HEK293 (cell line): ENCODE measurements at regions not wholly inside any gene's neighbourhood (a gene's known extent, or its start where the extent isn't known, plus 50 kb on each side); places are given as distances from the start of the nearest gene placed in this dataset.

ENCODE experiments used
- CTCF ChIA-PET: fragments of 350-600 bp; formaldehyde crosslinking; extraction: SDS; loops from one replicate; lab custom pipeline; 2021; ENCODE audit warnings: antibody characterized with exemption; lab: Yijun Ruan, JAX
- POLR2A ChIA-PET: fragments of 300-600 bp; formaldehyde crosslinking; extraction: SDS; loops from one replicate; lab custom pipeline; 2020; ENCODE audit warnings: antibody characterized with exemption, inconsistent platforms; lab: Yijun Ruan, JAX
- H3K27ac ChIP-seq: fragments of 200-500 bp; sonication (Bioruptor generic); 2 replicates; pipeline ENCODE4 v1.5.1; 2014; ENCODE audit warnings: low read depth, low read length, control low read depth, inconsistent platforms; ENCODE audit errors: extremely low read depth
- H3K36me3 ChIP-seq, 2 experiments: fragments of 200-500 bp in 1 of 2; sonication (Bioruptor generic) in 1 of 2; 1 replicate in 1 of 2; 2 replicates in 1 of 2; pipeline ENCODE4 v1.5.1; 2014 to 2017; ENCODE audit warnings: inconsistent platforms in 2 of 2, low read length in 2 of 2; ENCODE audit not compliant: control insufficient read depth in 2 of 2, insufficient read depth in 1 of 2
- H3K4me1 ChIP-seq: fragments of 200-500 bp; sonication (Bioruptor generic); 2 replicates; pipeline ENCODE4 v1.5.1; 2014; ENCODE audit warnings: mild to moderate bottlenecking, low read length, inconsistent platforms; ENCODE audit not compliant: control insufficient read depth, insufficient read depth
- H3K4me3 ChIP-seq: 2 replicates; pipeline ENCODE4 v1.5.1; 2011; ENCODE audit warnings: low read depth, mild to moderate bottlenecking, control low read depth, low read length, moderate library complexity
- H3K9me3 ChIP-seq: fragments of 200-500 bp; sonication (Bioruptor generic); 2 replicates; pipeline ENCODE4 v1.5.1; 2014; ENCODE audit warnings: low read depth, low read length, inconsistent platforms; ENCODE audit not compliant: control insufficient read depth, insufficient read depth
- EGR2 ChIP-seq: fragments of 450-650 bp; formaldehyde crosslinking; IDR thresholded peaks from 2 replicates; pipeline ENCODE4 v1.5.1; 2016; ENCODE audit warnings: low read depth, missing biosample characterization, missing genetic modification characterization
- FEZF1 ChIP-seq: fragments of 450-650 bp; formaldehyde crosslinking; IDR thresholded peaks from 2 replicates; pipeline ENCODE4 v1.5.1; 2016; ENCODE audit warnings: missing biosample characterization, missing genetic modification characterization
- MZF1 ChIP-seq: fragments of 450-650 bp; formaldehyde crosslinking; IDR thresholded peaks from 2 replicates; pipeline ENCODE4 v1.5.1; 2017; ENCODE audit warnings: missing biosample characterization, missing genetic modification characterization, borderline replicate concordance
- OSR2 ChIP-seq: fragments of 450-650 bp; formaldehyde crosslinking; IDR thresholded peaks from 2 replicates; pipeline ENCODE4 v1.5.1; 2016; ENCODE audit warnings: missing biosample characterization, missing genetic modification characterization
- OVOL3 ChIP-seq: fragments of 450-650 bp; formaldehyde crosslinking; IDR thresholded peaks from 2 replicates; pipeline ENCODE4 v1.5.1; 2016; ENCODE audit warnings: missing biosample characterization, missing genetic modification characterization
- PRDM1 ChIP-seq: fragments of 450-650 bp; formaldehyde crosslinking; IDR thresholded peaks from 2 replicates; pipeline ENCODE4; 2016; ENCODE audit warnings: missing biosample characterization, missing genetic modification characterization
- ZBTB17 ChIP-seq: fragments of 450-650 bp; formaldehyde crosslinking; IDR thresholded peaks from 2 replicates; pipeline ENCODE4 v1.5.1; 2016; ENCODE audit warnings: missing biosample characterization, missing genetic modification characterization
- ZNF10 ChIP-seq: fragments of 450-650 bp; formaldehyde crosslinking; IDR thresholded peaks from 2 replicates; pipeline ENCODE4 v1.5.1; 2017; ENCODE audit warnings: missing biosample characterization, missing genetic modification characterization
- ZNF169 ChIP-seq: fragments of 450-650 bp; formaldehyde crosslinking; IDR thresholded peaks from 2 replicates; pipeline ENCODE4 v1.5.1; 2016; ENCODE audit warnings: missing biosample characterization, missing genetic modification characterization
- ZNF184 ChIP-seq: fragments of 450-650 bp; IDR thresholded peaks from 2 replicates; pipeline ENCODE4 v1.5.1; 2018; ENCODE audit warnings: missing biosample characterization, mild to moderate bottlenecking, missing genetic modification characterization
- ZNF211 ChIP-seq: fragments of 450-650 bp; formaldehyde crosslinking; IDR thresholded peaks from 2 replicates; pipeline ENCODE4 v1.5.1; 2016; ENCODE audit warnings: low read depth, missing biosample characterization, missing genetic modification characterization
- ZNF292 ChIP-seq: fragments of 450-650 bp; formaldehyde crosslinking; IDR thresholded peaks from 2 replicates; pipeline ENCODE4 v1.5.1; 2016; ENCODE audit warnings: low read depth, missing biosample characterization, missing genetic modification characterization, borderline replicate concordance
- ZNF37A ChIP-seq: fragments of 450-650 bp; IDR thresholded peaks from 2 replicates; pipeline ENCODE4 v1.5.1; 2018; ENCODE audit warnings: missing biosample characterization, missing genetic modification characterization
- ZNF510 ChIP-seq: fragments of 450-650 bp; formaldehyde crosslinking; IDR thresholded peaks from 2 replicates; pipeline ENCODE4 v1.5.1; 2018; ENCODE audit warnings: mild to moderate bottlenecking, missing genetic modification characterization, missing biosample characterization; ENCODE audit not compliant: insufficient replicate concordance
- ZNF585B ChIP-seq: fragments of 450-650 bp; formaldehyde crosslinking; IDR thresholded peaks from 2 replicates; pipeline ENCODE4 v1.5.1; 2016; ENCODE audit warnings: missing biosample characterization, missing genetic modification characterization
- ZNF670 ChIP-seq: fragments of 450-650 bp; formaldehyde crosslinking; IDR thresholded peaks from 2 replicates; pipeline ENCODE4 v1.5.1; 2016; ENCODE audit warnings: missing biosample characterization, missing genetic modification characterization, low read depth
- ZNF701 ChIP-seq: fragments of 450-650 bp; formaldehyde crosslinking; IDR thresholded peaks from 2 replicates; pipeline ENCODE4 v1.5.1; 2016; ENCODE audit warnings: missing biosample characterization, missing genetic modification characterization
- ZNF791 ChIP-seq: fragments of 450-650 bp; formaldehyde crosslinking; IDR thresholded peaks from 2 replicates; pipeline ENCODE4 v1.5.1; 2016; ENCODE audit warnings: missing biosample characterization, missing genetic modification characterization
- ZNF843 ChIP-seq: fragments of 450-650 bp; formaldehyde crosslinking; IDR thresholded peaks from 2 replicates; pipeline ENCODE4 v1.5.1; 2016; ENCODE audit warnings: missing biosample characterization, missing genetic modification characterization
- TF ChIP-seq, protein P1 (sequence below): fragments of 450-650 bp; formaldehyde crosslinking; conservative IDR thresholded peaks from 2 replicates; pipeline ENCODE4 v1.5.1; 2016; ENCODE audit warnings: low read depth, missing biosample characterization, missing genetic modification characterization
- TF ChIP-seq, protein P2 (sequence below): fragments of 450-650 bp; IDR thresholded peaks from 2 replicates; pipeline ENCODE4 v1.5.1; 2018; ENCODE audit warnings: missing biosample characterization, missing genetic modification characterization
- TF ChIP-seq, protein P3 (sequence below): fragments of 450-650 bp; formaldehyde crosslinking; IDR thresholded peaks from 2 replicates; pipeline ENCODE4 v1.5.1; 2016; ENCODE audit warnings: missing biosample characterization, missing genetic modification characterization

DNA sequence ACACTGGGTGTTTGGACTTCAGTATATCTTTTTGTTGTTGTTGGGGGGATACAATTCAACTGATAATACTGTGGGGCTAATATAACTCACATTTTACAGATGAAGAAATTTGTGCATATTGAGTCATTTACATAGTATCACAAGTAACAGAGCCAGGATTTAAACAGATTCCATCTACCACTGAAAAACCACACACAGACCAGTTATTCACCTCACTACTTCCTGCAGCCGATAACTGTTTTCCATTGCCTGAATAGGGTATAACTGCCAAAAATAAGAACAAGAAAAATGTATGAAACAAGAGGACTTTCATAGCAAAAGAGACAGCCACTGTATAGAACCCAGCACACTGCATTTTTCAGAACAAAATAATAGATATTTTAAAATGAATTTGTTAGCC lies 215.8 kb upstream of the CNTN6 start (continued):
- TF ChIP-seq ZNF37A, result no peak
- TF ChIP-seq OVOL3 (tag by site-specific recombination), result no peak
- TF ChIP-seq, all 188 proteins: peak for 0

DNA sequence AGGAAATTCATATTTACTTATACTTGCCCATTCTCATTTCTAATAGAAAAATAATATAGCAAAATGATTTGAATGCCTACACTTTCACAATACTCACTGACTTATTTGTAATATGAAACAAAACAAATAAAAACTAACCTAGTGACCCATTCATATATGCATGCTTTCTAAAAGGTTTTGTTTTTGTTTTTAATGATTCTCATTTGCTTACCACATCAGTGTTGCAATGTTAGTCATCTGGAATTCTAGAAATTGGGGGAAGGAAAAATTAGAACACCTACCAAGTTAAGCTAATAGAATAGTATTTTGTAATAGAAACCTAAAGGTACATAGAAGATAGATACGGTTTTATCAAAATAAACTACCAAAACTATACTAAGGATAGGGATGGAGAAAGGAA lies 214.1 kb upstream of the CNTN6 start:
- CTCF ChIA-PET, result no interaction called here

DNA sequence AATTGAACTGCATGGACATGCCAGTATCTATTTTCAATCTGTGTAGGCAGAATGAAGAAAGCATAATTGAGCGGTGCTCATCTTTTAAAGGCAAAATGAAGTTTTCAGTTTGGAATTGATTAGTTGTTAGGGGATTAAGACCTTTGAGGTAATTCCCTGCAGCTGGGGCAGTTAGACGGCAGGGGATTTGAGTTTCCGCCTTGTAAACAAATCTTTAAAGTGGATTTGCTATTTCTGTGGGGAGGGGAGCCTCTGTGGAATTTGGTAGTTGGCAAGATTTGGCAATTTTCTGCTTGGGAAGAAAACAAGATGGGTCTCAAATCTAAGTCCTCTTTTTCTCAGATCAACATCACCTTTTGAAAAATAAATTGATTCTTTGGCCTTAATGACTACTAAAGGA lies 212.5 kb upstream of the CNTN6 start:
- Histone ChIP-seq H3K27ac (no peak overlapping the region), H3K9me3 (no peaks in the 10 kb centered on the region), H3K36me3 (no peaks in the 10 kb centered on the region), H3K4me3 (no peak overlapping the region), H3K4me1 (no peaks in the 10 kb centered on the region)
- CTCF ChIA-PET, result no interaction called here
- POLR2A ChIA-PET, result no interaction called here
- TF ChIP-seq ZNF701 (tag by site-specific recombination), result no peak
- TF ChIP-seq MZF1, result no peak
- no peak for TF ChIP-seq ZNF585B (tag by site-specific recombination)
- TF ChIP-seq ZNF843, result no peak
- no peak for TF ChIP-seq EGR2 (tag by site-specific recombination)
- TF ChIP-seq ZNF510, result no peak
- no peak for TF ChIP-seq ZNF211 (tag by site-specific recombination)
- no peak for TF ChIP-seq ZBTB17 (tag by site-specific recombination)

More for the DNA sequence above, 214.1 kb upstream of the CNTN6 start:
- TF ChIP-seq, protein P1, sequence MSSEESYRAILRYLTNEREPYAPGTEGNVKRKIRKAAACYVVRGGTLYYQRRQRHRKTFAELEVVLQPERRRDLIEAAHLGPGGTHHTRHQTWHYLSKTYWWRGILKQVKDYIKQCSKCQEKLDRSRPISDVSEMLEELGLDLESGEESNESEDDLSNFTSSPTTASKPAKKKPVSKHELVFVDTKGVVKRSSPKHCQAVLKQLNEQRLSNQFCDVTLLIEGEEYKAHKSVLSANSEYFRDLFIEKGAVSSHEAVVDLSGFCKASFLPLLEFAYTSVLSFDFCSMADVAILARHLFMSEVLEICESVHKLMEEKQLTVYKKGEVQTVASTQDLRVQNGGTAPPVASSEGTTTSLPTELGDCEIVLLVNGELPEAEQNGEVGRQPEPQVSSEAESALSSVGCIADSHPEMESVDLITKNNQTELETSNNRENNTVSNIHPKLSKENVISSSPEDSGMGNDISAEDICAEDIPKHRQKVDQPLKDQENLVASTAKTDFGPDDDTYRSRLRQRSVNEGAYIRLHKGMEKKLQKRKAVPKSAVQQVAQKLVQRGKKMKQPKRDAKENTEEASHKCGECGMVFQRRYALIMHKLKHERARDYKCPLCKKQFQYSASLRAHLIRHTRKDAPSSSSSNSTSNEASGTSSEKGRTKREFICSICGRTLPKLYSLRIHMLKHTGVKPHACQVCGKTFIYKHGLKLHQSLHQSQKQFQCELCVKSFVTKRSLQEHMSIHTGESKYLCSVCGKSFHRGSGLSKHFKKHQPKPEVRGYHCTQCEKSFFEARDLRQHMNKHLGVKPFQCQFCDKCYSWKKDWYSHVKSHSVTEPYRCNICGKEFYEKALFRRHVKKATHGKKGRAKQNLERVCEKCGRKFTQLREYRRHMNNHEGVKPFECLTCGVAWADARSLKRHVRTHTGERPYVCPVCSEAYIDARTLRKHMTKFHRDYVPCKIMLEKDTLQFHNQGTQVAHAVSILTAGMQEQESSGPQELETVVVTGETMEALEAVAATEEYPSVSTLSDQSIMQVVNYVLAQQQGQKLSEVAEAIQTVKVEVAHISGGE (tag by site-specific recombination), result no peak
- TF ChIP-seq ZNF169 (no peak), PRDM1 (tag by site-specific recombination) (no peak), FEZF1 (tag by site-specific recombination) (no peak), ZNF292 (no peak), ZNF670 (tag by site-specific recombination) (no peak), ZNF10 (tag by site-specific recombination) (no peak), OSR2 (tag by site-specific recombination) (no peak), ZNF791 (tag by site-specific recombination) (no peak), ZNF184 (no peak)
- TF ChIP-seq, protein P2, sequence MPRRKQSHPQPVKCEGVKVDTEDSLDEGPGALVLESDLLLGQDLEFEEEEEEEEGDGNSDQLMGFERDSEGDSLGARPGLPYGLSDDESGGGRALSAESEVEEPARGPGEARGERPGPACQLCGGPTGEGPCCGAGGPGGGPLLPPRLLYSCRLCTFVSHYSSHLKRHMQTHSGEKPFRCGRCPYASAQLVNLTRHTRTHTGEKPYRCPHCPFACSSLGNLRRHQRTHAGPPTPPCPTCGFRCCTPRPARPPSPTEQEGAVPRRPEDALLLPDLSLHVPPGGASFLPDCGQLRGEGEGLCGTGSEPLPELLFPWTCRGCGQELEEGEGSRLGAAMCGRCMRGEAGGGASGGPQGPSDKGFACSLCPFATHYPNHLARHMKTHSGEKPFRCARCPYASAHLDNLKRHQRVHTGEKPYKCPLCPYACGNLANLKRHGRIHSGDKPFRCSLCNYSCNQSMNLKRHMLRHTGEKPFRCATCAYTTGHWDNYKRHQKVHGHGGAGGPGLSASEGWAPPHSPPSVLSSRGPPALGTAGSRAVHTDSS, result no peak
- TF ChIP-seq, protein P3, sequence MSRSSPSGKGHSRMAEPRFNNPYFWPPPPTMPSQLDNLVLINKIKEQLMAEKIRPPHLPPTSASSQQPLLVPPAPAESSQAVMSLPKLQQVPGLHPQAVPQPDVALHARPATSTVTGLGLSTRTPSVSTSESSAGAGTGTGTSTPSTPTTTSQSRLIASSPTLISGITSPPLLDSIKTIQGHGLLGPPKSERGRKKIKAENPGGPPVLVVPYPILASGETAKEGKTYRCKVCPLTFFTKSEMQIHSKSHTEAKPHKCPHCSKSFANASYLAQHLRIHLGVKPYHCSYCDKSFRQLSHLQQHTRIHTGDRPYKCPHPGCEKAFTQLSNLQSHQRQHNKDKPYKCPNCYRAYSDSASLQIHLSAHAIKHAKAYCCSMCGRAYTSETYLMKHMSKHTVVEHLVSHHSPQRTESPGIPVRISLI (tag by site-specific recombination), result no peak
- Histone ChIP-seq H3K4me3 (no peak overlapping the region), H3K4me1 (no peaks in the 10 kb centered on the region), H3K36me3 (no peaks in the 10 kb centered on the region), H3K9me3 (no peaks in the 10 kb centered on the region), H3K27ac (no peak overlapping the region)
- POLR2A ChIA-PET, result no interaction called here
